ENCODE measurements at regions not wholly inside any gene's neighbourhood (a gene's known extent, or its start where the extent isn't known, plus 50 kb on each side); places are given as distances from the start of the nearest gene placed in this dataset.

DNA sequence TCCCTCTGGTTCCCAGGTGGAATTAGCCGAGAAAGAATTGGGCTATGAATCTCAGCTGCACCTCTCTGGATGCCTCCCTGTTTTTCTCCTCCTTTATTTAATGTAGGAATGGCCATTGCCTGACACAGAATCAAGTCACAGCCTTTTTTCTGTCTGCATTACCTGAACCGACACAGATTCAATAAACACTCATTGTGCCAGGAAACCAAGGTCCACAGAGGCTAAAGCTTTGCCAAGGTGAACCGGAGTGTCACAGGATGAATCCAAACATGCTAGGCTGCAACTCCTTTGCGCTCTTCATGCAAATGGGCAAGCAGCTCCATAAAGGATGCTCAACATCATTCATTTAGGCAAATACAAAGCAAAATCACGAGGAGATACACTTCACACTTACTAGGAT lies 199.8 kb upstream of the AGTR2 start (continued):
- TF ChIP-seq ZNF574 (CRISPR knock-in tag; IDR thresholded peaks at IDR 0.05) = no peak
- no peak for TF ChIP-seq ZBTB14 (CRISPR knock-in tag; IDR thresholded peaks at IDR 0.05)
- TF ChIP-seq TARDBP (CRISPR knock-in tag; IDR thresholded peaks at IDR 0.05) = no peak
- no peak for TF ChIP-seq ZNF639 (CRISPR knock-in tag; conservative IDR thresholded peaks at IDR 0.05)

GRCh38 chrX:115972717-115973116 lies 197.8 kb upstream of the AGTR2 start:
- DNase-seq (ENCODE audit: low spot score) (no peak), FAIRE-seq (no peak), ATAC-seq (no peak)
- TF ChIP-seq, protein P1, sequence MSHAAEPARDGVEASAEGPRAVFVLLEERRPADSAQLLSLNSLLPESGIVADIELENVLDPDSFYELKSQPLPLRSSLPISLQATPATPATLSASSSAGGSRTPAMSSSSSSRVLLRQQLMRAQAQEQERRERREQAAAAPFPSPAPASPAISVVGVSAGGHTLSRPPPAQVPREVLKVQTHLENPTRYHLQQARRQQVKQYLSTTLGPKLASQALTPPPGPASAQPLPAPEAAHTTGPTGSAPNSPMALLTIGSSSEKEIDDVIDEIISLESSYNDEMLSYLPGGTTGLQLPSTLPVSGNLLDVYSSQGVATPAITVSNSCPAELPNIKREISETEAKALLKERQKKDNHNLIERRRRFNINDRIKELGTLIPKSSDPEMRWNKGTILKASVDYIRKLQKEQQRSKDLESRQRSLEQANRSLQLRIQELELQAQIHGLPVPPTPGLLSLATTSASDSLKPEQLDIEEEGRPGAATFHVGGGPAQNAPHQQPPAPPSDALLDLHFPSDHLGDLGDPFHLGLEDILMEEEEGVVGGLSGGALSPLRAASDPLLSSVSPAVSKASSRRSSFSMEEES (CRISPR knock-in tag; IDR thresholded peaks at IDR 0.05) = no peak
- TF ChIP-seq SPEN (CRISPR knock-in tag; IDR thresholded peaks at IDR 0.05; ENCODE audit: low read depth) (no peak), ELF3 (CRISPR knock-in tag; IDR thresholded peaks at IDR 0.05) (no peak), TMF1 (CRISPR knock-in tag; IDR thresholded peaks at IDR 0.05; ENCODE audit: low read depth) (no peak), HHEX (CRISPR knock-in tag; IDR thresholded peaks at IDR 0.05) (no peak), ZNF350 (CRISPR knock-in tag; IDR thresholded peaks at IDR 0.05; ENCODE audit: borderline replicate concordance, low read depth) (no peak), TAF1 (CRISPR knock-in tag; IDR thresholded peaks at IDR 0.05) (no peak)
- POLR2A ChIA-PET = no interaction called here
- no CpG with 5 or more reads among the region's 1 CpG for WGBS (ENCODE audit: low lambda C conversion rate)
- intact Hi-C loops (cut with micrococcal nuclease; ENCODE audit: unreplicated experiment) (no loop called here), in situ Hi-C loops (cut with HindIII; ENCODE audit: extremely low pct_ligation_motif_present, low pct_unique_long_range_greater_than_20kb) (no loop called here)
- no peaks in the 10 kb centered on the region; a peak in 2 of 5 replicates for H3K27me3 ChIP-seq (ENCODE audit: control insufficient read depth in 1 of 2, insufficient read depth in 2 of 2, low read length in 2 of 2)
- no peaks in the 10 kb centered on the region for H4K20me1 ChIP-seq (ENCODE audit: insufficient read depth, low read length)
- H3K27ac ChIP-seq (ENCODE audit: extremely low read length, insufficient read depth, low read length) = no peak overlapping the region
- H3K9me3 ChIP-seq (ENCODE audit: low read length) = no peaks in the 10 kb centered on the region
- no peaks in the 10 kb centered on the region; the same call in 1 of the 2 replicates for H3K4me1 ChIP-seq (ENCODE audit: insufficient read depth, low read length)
- H3K4me2 ChIP-seq (ENCODE audit: low read depth, low read length) = no peak overlapping the region
- H2AFZ ChIP-seq (ENCODE audit: low read length) = no peak overlapping the region
- no peak overlapping the region for H3K9ac ChIP-seq (ENCODE audit: insufficient read depth, low read depth, low read length)
- no peaks in the 10 kb centered on the region for H3K79me2 ChIP-seq (ENCODE audit: insufficient read depth, low read length)
- H3K4me3 ChIP-seq (replicated peaks in 1 of 3; ENCODE audit: insufficient read depth in 1 of 3, low read depth in 2 of 3, low read length in 3 of 3) = no peak overlapping the region
- no TSS peak for BruUV-seq (replicated peaks)
- H3K36me3 ChIP-seq (replicated peaks in 1 of 2; ENCODE audit: control insufficient read depth in 1 of 2, insufficient read depth in 2 of 2, low read length in 2 of 2) = no peaks in the 10 kb centered on the region
- CTCF ChIA-PET (ENCODE audit: low intra/inter-chr PET ratio, low total read pairs) = no interaction called here
